ENCODE measurements at regions not wholly inside any gene's neighbourhood (a gene's known extent, or its start where the extent isn't known, plus 50 kb on each side); places are given as distances from the start of the nearest gene placed in this dataset.

DNA sequence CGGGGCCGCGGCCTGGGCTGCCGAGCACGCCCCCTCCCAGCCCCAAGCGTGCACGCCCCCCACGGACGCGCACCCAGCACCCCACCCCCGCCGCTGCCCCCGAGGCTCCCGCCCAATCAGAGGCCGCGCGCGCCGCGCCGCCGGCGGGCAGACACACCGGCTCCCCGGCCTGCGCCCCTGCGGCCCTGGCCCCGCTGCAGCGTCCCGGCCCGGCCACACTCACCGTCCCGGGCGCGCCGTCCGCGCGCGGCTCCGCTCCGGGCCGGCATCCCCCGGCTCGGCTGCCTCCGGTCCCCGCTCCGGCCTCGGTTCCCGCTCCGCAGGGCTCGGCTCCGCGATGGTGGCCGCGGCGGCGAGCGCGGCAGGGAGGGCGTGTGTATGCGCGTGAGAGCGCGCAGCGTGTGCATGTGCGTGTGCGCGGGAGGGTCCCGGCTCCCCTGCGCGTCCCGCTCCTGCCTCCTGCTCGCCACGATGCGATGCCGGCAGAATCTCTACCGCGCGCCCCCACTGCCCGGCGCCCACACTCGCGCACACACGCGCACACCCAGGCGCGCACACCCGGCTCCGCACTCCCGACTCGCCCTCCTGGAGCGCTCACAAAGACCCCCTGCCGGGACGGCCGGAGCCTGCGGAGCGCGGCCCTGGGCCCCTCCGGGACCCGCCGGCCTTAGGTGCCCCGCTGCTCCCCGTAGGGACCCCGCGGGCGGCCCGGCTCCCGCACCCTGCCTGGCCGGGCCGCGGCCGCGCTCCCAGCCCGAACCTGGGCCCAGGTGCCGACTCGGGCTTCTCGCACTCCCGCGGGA, 186.5 kb upstream of the LINGO1 start:
- no peak for DNase-seq

DNA sequence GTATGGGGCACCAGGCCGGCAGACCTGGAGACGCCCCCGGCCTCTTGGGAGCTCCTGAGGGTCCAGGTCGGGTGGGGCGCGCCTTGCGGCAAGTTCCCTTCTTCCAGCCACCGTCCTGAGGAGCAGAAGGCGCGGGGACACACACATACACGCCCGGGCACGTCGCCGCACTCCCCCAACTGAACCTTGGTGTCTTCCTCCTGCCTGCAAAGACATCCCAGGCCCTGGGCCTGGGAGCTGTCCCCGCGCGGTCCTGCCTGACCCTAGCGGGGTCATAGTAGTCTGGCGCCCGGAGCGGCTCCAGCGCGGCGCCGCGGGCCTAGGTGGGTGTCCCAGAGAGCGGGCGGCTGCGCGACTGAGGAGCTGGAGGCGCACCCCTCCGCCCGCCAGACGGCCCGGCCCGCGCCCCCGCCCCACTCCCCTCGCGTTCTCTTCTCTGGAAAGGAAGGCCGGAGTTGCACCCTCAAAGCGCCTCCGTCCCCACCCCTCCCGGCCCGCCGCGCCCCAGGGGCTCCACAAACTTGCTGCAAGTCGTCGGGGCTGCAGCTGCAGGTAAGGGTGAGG, 185.9 kb upstream of the LINGO1 start:
- DNase-seq = no peak

DNA sequence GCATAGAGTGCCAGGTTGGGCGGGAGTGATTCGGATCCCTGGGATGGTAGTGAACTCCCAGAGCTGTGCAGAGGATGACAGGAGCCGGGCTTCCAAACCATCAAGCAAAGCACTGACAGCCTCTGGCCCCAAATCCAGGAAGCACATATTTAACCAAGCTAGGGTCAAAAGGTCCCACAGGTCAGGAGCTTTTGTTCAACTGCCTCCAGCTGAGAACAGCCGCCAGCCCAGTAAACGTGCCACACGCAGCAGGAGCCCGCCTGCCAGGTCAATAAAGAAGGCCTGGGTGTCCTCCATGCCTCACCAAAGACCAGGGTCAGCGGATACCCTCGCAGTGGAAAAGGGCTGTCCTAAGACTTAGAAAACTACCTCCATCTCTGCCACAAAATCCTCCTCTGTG, 184.7 kb upstream of the LINGO1 start:
- DNase-seq = no peak

DNA sequence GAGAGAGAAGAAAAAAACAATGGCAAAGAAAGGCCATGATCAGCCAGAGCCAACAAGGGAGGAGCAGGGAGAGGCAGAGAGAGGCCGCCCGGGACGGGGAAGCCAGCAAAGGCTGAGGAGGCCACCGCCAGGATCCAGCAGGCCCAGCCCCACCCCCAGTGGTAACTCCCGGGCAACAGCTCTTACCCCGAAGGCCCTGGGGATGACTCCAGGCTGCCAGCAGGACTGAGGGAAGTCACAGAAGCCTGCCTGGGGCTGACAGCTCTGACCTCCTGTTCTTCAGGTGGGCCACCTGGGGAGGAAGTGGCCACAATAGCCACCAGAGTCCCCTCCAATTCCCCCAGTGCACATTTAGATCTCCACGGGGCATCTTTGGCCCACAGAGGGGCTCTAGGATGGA, 184.3 kb upstream of the LINGO1 start:
- DNase-seq = no peak

DNA sequence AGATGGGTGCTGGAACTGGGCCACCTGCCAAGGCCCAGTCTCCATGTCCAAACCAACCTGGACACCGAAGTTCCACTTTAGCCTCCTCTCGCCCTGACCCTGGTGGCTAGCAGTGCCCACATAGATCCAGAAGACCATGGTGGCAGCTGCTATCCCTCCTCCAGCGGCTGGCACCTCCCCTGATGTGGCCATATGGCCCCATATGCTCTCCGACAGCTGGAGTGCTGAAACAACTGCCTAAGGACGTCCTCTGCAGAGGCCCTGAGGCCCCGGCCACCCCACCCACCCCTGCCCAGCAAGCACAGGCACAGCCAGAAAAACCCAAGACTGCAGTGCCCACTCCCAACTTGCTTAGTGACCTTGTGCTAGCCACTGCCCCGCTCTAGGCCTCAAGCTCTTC, 182.3 kb upstream of the LINGO1 start:
- no peak for DNase-seq

DNA sequence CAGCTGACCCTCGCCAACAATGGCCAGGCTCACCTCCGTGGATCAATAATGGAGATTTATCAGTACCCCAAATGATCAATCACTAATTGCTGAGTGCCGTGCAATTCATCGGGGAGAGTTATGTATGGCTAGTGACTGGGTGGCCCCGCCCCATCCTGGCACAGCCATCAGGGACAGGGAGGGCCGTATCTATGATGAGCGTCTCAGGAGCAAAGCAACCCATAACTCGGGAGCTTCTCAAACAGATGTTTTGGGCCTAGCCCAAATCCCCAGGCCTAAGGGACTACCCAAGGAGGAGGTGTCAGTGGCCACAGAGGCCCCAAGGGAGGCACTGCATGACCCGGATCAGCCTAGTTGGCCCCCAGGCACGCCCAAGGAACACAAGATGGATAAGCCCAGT, 180.0 kb upstream of the LINGO1 start:
- no peak for DNase-seq

DNA sequence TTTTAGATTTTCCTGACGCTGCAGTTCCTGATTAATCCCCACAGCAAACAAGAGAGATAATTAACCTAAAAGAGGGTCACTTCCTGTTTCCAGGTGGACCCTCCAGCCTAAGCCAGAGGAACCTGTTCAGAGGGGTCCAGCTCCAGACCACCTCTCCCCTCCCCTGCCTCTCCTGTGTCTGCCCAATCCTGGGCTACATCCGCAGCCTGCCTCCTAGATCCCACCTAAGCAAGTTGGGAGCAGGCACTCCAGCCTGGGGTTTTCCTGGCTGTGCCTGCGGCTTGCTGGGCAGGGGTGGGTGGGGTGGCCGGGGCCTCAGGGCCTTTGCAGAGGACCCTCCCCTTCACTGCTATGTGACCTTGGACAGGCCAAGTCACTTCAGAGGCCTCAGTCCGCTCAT, 178.6 kb upstream of the LINGO1 start:
- DNase-seq = no peak

DNA sequence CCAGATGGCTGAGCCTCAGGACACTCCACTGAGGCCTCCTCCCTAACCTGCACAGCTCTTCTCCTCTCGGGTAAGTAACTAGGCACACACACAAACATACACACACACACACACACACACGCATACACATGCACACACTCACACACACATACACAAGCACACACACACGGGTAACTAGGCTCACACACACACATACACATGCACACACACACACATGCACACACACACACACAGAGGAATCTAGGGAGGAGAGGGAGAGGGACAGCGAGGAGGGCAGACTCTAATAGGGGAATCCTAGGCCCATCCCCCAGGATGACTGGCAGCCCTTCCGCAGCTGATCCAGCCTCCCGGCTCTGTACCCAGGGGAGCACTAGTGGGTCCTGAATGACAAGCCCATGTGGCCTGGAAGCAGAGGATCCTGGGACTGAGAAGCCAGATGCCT, 177.4 kb upstream of the LINGO1 start:
- DNase-seq = no peak

DNA sequence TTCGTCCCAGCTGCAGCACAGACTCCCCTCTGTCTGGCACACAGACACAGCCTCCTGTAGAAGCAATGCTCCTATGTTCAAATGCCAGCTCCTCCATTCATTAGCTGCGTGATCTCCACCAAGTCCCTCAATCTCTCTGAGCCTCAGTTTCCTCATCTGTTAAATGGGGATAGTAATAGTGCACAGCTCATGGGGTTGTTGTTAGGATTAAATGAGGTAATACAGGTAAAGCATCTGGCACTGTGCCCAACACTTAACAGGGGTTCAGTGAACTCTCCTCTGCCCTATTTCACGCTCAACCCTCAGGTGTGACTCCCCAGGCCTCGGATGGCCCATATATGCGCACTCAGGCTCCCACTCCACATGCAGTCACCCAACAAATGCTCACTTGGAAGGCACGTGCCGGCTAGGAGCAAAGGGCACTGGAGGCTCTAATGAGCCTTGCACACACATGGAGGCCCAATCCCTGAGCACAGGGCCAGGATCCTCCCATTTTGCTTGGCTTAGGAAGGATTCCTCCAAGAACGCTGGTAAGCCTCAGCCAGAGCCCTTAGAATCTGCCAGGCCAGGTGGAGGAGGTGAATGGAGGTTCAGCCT, 176.0 kb upstream of the LINGO1 start:
- DNase-seq = no peak

DNA sequence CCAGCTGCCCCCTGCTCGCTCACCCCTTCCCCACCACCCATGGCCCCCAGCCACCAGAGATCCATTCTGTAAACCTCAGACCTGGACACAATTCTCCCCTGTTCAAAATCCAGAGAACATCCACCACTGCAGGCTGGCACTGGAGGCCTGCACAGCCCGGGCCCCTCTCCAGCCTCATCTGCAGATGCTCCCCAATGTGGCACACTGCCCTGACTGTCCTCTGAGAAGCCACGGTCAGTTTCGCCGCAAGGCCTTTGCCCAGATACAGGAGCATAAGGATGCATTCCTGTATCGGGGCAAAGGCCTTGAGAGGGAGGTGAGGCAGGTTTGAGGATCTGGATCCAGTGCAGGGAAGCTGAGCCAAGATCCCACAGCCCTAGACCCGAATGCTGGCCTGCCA, 175.4 kb upstream of the LINGO1 start:
- no peak for DNase-seq

DNA sequence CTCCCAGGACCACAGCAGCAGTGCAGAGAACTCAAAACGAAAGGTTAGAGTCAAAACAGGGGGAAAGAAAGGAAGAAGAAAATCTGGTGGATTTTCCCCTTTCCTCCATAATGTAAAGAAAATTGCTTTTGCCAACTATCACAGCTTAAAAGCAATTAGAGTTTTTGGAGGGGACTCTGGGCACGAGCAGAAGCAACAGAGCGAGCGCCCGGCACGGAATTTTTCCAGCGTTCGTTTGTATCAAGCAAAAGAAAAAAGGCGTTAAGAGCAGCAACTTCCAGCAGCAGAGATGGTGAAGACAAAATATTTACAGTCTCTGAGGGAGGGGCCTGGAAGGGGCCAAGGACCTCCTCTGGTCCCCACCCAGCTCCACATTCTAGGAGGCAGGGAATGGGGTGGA, 174.9 kb upstream of the LINGO1 start:
- DNase-seq = no peak

DNA sequence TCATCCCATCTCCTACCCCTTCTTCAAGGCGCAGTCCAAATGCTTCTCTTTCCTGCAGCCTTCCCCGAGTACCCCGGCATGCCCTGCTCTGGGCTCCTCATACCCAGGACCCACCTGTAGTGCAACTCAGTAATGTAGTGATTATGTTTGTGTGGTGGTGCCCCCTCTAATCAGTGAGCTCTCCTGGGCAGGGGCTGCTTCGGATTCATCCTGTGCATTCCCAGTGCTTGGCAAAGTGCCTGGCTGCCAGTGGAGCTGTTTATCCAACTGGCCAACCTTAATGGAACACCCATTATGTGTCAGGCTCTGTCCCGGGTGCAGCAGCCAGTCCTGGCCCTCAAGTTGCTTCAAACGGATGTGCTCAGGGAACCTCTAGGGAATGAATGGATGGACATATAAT, 174.4 kb upstream of the LINGO1 start:
- DNase-seq = no peak

DNA sequence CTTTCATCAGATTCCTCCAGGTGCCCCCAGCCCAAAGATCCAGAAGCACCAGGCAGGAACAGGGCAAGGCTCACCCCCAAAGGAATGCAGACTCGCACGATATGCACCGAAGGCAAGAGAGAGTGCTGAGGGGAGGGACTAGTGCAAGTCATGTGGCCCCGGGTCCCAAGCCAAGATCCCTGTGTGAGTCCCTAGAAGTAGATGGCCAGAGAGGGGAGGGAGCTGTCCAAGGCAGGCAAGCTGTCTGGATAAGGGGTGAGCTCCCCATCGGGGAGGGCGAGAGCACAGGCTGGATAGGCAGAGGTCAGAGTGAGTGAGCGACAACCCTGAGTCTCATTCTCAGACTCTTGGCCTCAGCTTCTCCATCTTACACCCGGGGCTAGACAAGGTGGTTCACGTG, 171.5 kb upstream of the LINGO1 start:
- DNase-seq = no peak

DNA sequence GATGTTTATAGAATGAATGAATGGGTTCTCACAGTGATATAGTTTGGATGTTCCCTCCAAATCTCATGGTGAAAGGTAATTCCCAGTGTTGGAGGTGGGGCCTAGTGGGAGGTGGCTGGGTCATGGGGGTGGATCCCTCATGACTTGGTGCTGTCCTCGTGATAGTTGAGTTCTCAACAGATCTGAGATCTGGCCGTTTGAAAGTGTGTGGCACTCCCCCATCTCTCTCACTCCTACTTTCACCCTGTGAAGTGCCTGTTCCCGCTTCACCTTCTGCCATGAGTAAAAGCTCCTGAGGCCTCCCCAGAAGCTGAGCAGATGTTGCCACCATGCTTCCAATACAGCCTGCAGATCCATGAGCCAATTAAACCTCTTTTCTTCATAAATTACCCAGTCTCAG, 170.8 kb upstream of the LINGO1 start:
- no peak for DNase-seq

DNA sequence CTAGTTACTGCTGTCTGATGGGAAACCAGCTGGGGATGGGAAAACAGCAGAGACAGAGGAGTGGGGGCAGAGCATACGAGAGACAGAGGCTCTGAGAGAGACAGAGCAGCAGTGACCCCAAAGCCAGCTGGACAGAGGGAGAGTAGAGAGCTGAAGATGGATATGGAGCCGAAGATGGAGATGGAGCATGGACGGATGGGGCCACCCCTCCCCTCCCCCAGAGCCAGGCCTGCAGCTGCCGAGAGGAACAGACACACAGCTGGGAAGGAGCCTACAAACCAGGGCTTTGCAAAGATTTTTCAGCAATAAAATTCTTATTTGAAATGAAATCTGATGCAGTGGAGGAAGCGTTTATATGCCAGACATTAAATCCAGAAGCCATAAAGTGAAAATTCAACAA, 167.6 kb upstream of the LINGO1 start:
- DNase-seq = no peak

DNA sequence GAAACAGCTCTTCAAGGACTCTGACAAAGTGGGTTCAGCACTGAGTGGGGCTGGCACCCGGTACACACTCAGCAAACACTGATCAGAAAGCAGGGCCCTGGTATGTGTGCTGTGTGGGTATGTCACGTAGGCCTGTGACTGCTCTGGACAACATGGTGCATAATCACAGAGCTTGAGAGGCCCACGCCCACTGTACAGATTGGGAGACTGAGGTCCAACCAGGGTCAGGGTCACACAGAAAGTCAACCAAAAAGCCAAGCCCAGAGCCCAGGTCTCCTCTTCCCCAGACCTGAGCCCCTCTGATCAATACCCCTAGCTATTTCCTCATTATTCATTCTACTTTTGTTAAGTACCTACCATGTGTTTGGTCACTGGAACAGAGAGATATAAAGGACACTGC, 166.1 kb upstream of the LINGO1 start:
- no peak for DNase-seq

DNA sequence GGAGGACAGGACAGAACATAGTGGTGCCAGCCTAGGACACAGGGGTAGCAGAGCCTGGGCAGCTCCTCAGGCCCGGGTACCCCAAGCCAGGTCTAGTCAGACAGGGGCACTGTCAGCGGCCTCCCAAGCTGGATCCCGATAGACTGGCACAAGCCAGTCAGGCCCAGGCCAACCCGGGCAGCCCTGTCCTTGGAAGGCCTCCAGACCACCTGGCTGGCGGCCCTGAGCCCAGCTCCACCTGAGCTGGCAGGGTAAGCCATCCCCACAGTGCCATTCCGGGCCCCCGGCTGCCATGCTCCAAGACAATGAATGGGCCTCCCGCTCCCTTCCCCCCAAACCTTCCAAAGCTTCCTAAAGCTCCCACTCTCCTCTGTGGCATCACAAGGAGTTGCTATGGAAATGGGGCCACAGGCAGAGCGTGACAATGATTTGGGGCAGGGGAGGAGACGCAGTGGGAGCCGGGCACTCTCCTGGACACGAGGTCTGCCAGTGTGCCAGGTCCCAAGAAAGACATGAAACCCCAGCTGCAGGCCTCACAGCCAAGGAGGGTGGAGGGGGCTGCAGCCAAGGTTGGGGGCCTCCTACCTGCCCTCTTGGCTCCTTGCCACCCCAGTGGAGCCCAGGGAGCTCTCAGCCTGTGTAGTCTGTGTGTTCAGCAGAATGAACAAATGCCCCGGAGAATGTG, 165.6 kb upstream of the LINGO1 start:
- DNase-seq = no peak

DNA sequence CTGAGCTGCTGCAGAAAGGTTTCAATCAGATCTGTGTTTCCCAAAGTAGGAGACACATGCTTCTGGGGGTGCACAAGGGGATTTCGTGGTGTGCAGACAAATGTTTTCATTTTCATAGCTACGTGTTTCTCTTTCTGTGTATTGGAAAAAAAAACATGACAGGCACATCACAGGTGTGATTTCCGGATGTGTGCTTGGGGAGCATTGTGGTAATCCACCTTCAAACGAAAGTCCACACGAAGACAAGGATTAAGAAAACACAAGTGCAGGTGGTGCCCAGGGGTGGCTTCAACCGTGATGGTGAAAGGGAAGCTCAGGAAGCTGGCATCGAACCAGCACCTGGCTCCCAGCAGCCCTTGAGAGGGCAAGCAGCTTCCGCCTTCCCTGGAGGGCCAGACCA, 164.6 kb upstream of the LINGO1 start:
- no peak for DNase-seq

DNA sequence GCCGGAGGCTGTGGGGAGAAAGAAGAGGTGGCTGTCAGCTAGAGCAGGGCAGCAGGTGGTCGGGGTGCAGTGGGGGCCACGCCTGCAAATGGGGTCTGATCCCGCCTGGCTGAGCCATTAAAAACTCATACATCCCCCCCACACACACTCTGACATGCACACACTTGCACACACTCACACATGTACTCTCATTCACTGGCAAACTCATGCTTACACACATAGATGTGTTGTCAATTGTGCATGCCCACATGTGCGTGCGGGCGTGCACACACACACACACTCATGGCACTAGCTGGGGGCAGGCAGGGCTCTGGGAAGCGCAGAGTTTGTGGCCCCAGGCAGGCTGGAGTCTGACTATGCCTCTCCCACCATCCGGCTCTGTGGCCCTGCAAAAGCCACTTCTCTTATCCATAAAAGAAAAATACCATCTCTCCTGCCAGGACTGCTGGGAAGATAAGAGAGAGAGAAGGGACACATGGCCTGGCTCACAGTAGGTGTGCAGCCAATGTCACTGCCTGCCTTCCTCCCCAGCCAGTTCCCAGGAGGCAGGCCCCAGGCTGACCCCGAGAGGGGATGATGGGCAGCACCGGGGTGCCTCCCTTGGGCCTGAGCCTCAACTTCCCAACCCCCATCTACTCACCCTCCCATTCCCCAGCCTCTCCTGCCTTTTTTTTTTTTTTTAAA, 163.5 kb upstream of the LINGO1 start:
- DNase-seq = no peak

DNA sequence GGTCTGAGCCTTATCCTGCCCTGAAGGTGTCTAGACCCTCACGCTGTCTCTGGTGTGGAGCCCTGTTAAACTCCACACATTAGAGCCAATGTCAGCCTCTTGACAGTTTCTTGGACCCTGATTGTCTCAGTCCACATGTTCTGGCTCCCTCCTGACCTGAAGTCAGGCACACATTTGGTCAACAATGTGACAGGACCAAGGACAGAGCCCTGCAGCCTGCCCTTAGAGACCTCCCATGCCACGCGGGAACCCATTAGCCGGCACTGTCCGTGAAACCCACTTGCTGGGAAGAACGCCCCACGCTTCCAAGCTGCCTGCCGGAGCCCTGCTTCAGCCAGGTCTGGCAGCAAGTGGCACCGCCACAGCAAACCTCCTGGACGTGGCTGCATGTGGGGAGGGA, 162.7 kb upstream of the LINGO1 start:
- no peak for DNase-seq

DNA sequence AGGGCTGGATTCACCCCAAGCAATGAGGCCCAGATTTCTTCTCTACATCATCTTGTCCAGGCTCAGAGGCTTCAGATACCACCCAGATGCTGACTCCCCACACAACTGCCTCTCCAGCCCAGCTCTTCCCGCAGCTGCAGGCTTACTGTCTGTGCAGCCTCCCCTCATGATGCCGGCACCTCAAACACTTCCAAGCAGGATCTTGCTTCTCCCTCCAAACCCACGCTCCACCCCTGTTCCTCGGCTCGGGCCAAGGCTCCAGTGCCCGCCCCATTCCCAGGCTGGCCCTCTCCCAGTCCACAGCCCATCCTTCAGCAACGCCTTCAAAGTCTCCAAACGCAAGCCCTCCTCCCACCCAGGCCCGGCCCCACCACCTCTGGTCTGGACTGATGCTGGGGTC, 159.2 kb upstream of the LINGO1 start:
- DNase-seq = no peak

DNA sequence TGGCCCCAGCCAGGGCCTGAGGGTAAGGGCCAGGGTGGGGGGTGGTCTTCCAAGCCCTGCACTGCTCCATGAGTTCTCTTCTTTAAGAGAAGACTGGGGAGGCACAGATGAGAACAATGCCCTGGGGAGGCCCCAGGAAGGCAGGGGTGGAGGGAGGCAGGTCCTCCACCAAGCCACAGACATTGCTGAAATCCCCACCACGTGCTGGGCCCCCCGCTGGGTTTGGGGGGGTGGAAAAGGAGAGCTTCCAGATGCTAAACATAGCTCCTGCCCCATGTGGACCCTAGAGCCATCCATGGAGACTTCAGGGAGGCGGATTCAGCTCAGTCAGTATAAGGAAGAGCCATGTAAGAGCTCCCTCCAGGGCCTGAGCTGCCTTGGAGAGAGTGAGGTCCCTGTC, 157.8 kb upstream of the LINGO1 start:
- DNase-seq = no peak

DNA sequence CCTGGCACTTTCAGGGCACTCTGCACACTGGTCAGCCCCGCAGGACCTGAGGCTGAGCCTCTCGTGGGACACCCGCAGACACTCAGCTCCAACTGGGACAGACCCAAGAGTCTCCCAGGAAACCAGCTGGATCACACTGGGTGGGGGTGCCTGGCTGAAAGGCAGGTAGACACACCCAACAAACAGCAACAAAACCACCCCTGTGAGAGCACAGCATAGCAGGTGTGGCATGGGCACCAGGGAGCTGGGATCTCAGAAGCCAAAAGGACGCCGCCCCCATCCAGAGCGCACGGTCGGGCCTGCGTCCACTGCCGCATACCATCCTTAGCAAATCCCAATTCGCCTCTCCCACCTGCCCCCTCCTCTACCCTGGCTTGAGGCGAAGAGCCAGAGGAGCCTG, 154.2 kb upstream of the LINGO1 start:
- no peak for DNase-seq

Data from stimulated activated naive CD4-positive, alpha-beta T cell (primary cell).